ENCODE measurements at regions not wholly inside any gene's neighbourhood (a gene's known extent, or its start where the extent isn't known, plus 50 kb on each side); places are given as distances from the start of the nearest gene placed in this dataset.

GRCh38 chr16:79355600-79356358 is 244.8 kb downstream of the MAF start:
- no peak for DNase-seq (ENCODE audit: low read depth)
- TF ChIP-seq CTCF (IDR thresholded peaks at IDR 0.05; ENCODE audit: low read depth, low read length, missing control alignments): no peak
- H3K4me3 ChIP-seq (ENCODE audit: low read depth, low read length): no peak overlapping the region

GRCh38 chr16:79351927-79352326 is 248.6 kb downstream of the MAF start:
- no peak for DNase-seq (ENCODE audit: low read depth)
- no peak for TF ChIP-seq CTCF (IDR thresholded peaks at IDR 0.05; ENCODE audit: low read depth, low read length, missing control alignments)
- H3K4me3 ChIP-seq (ENCODE audit: low read depth, low read length): no peak overlapping the region

GRCh38 chr16:79349803-79350202 is 250.7 kb downstream of the MAF start:
- TF ChIP-seq CTCF (IDR thresholded peaks at IDR 0.05; ENCODE audit: low read depth, low read length, missing control alignments): no peak
- H3K4me3 ChIP-seq (ENCODE audit: low read depth, low read length): no peak overlapping the region
- no peak for DNase-seq (ENCODE audit: low read depth)

GRCh38 chr16:79348521-79349306 is 251.8 kb downstream of the MAF start:
- DNase-seq (ENCODE audit: low read depth): no peak

GRCh38 chr16:79347277-79347676 is 253.3 kb downstream of the MAF start:
- TF ChIP-seq CTCF (IDR thresholded peaks at IDR 0.05; ENCODE audit: low read depth, low read length, missing control alignments): no peak
- no peak for DNase-seq (ENCODE audit: low read depth)
- no peak overlapping the region for H3K4me3 ChIP-seq (ENCODE audit: low read depth, low read length)

More at GRCh38 chr16:79348521-79349306, 251.8 kb downstream of the MAF start:
- no peak for TF ChIP-seq CTCF (IDR thresholded peaks at IDR 0.05; ENCODE audit: low read depth, low read length, missing control alignments)
- H3K4me3 ChIP-seq (ENCODE audit: low read depth, low read length): no peak overlapping the region

- no peak for DNase-seq (ENCODE audit: low read depth)
- H3K4me3 ChIP-seq (ENCODE audit: low read depth, low read length): no peak overlapping the region
- no peak for TF ChIP-seq CTCF (IDR thresholded peaks at IDR 0.05; ENCODE audit: low read depth, low read length, missing control alignments)
Measured at GRCh38 chr16:79339863-79340262, 260.7 kb downstream of the MAF start.

Measured in GM12864 (cell line).